NCI-H146 (cell line): ENCODE measurements at regions not wholly inside any gene's neighbourhood (a gene's known extent, or its start where the extent isn't known, plus 50 kb on each side); places are given as distances from the start of the nearest gene placed in this dataset.
A peak's percentile ranks its signal among the peaks of the same experiment; 100 is the strongest.

Experiments
- DNase-seq: peaks from one replicate; lab custom pipeline; 2025; lab: John Stamatoyannopoulos, UW

DNA sequence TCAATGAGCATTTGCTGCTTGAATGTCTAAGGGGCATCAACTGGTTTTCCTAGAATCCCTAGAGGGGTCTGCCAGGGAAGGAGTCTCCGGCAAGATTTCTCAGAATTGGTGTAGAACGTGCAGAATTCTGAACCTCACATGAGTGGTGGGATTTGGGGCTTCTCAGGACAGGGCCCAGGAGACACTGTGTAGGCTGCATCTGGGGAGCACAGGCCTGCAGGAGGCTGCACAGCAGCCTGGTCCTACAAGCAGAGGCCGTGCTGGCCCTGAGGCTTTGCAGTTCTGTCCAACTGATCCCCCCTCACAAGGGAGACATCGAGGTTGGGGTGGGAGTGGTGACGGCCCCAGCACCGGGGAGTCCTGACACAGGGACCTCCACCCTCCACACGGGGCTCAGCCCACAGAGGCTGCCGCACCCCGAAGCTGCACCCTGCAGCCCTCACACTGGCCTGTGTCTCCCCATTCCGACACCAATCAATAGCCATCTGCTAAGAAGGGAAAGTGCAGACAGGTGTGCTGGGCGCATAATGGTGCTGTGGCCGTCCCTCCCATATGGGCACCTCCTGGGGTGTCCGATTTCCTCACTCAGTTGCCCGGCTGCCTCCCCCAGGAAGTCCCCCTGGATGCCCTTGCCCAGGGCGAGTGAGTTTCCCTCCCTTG lies 688.1 kb downstream of the BRD1 start:
- DNase-seq = peak; percentile 35

DNA sequence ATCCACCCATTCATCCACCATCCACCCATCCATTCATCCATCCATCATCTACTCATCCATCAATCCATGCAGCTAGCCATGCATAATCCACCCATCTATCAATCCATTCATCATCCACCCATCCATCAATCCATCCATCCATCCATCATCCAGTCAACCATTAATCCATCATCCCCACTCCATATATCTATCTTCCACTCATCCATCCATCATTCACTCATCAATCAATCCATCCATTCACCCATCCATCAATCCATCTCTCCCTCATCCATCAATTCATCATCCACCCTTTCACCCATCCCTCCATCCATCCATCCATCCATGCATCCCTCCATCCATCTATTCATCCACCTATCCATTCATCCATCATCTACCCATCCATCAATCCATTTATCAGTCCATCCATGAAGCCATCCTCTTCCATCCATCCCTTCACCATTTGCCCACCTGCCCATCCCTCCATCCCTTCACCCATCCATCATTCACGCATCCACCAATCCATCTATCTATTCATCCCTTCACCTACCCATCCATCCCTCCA lies 689.4 kb downstream of the BRD1 start:
- no peak for DNase-seq

DNA sequence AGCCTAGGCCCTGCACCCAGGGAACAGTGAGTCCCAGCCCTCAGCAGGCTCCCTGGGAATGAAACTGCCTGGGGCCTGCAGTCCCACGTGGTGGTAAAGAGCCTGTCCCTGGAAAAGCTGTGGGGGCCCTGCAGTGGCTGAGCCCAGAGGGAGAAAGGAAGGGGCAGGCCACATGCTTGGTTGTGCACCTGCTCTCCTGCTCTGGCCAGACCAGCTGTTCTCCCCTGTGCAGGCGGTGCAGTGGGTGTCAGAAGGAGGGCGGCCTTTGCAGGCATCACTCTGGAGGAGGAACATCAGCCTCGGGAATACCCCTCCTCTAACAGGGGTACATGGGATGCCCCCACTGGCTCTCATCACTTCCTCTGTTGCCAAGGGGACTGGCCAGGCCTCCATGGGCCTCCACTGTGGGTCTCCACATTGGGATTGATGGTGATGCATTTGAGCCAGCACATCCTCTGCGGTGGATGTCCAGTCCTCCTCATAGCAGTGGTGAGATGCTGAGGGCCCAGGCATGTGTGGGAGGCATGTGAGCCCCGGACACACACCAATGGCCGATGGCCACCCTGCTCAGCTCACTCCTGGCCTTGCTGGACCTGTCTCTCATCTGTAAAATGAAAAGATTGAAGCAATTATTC lies 690.4 kb downstream of the BRD1 start:
- peak; percentile 78 for DNase-seq

DNA sequence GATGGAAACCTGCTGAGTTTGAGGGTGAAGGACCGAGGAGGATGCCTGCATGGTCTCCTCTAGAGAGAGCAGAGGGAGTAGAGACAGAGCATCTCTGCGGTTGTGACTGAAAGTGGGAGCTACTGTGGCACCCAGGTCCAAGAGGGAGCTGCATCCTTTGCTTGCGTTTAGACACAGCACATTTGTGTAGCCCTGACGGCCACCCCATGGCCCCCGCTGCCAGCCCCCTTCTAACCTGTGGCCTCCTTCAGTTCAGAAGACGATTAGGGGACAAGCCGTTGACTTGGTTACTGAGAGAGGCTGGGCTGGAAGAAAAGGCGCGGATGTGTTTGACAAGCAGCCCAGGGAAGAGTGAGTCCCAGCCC lies 690.9 kb downstream of the BRD1 start:
- DNase-seq = no peak

DNA sequence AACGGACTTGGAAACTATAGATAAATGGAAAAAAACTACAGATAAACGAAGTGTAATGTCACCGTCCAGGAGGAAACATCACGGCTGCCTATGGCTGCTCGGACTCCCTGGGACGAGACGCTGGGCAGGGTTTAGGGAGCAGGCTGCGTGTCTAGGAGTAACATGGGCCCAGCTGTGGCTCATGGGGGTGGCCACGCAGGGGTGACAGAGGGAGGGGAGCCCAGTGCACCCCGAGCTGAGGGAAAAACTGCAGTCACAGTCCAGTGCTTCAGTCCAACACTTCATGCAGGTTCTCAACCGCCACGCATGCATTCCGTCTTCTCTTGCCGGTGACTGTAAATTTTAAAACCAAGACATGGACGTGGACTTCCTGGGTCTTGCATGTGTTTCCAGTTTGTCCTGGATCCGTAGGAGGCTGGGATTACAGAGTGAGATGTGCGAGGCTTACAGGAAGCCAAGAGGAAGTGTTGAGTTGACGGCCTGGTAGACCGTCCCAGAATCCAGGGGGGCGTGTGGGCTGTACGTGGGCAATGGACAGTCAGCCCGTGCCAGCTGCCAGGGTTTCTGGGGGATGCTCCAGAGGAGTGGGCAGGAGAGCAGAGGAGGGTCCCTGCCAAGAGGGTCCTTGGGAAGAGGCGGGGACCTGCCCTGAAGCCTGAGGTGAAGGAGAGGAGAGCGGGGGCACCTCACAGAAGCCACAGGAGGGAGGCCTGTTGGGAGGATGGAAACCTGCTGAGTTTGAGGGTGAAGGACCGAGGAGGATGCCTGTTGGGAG lies 691.4 kb downstream of the BRD1 start:
- DNase-seq = no peak

DNA sequence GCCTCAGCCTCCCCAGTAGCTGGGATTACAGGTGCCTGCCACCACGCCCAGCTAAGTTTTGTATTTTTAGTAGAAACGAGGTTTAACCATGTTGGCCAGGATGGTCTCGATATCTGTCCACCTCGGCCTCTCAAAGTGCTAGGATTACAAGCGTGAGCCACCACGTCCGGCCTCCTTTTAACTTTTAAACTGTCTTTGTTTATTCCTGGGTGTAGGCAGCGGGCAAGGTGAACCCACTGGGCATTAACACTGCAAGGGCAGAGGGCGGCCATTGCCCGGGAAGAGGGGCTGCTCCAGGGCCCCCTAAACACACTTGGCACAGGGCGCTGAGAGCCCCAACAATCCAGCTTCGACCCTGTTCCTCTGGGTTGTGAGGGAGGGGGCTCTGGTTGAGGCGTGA lies 693.6 kb downstream of the BRD1 start:
- DNase-seq = no peak

DNA sequence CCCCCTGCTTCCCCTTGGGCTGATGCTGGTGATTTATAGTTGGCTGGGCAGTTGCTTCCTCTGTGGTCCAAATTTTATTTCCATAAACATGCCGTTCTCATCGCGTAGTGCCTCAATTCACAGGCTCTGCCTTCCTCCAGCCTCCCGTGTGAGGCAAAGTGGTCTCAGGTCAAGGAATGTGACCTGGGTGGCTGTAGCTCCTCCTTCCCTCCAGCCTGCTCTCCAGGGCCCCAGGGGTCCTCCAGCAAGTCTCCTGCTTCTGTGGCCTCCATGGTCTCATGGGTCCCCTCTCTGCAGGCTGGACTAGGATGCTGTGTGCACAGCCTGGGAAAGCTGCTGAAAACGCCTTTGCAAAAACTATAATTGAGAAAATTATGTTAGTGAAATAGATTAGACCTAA lies 694.1 kb downstream of the BRD1 start:
- no peak for DNase-seq

DNA sequence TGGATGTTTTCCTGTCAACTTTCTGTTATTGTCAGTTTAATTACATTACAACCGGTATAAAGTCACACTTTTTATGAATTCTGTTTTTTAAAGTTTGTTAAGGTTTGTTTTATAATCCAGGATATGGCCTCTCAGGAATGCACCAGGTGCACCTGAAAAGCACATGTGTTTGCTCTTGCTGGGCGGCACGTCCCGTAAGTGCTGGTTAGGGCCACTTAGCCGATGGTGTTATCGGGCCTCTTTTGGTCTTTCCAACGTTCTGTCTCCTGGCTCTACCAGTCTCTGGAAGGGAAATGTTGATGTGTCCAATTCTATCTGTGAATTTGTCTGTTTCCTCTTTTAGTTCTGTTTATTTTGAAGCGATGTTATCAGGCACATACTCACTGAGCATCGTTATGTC lies 695.7 kb downstream of the BRD1 start:
- DNase-seq = peak; percentile 30

DNA sequence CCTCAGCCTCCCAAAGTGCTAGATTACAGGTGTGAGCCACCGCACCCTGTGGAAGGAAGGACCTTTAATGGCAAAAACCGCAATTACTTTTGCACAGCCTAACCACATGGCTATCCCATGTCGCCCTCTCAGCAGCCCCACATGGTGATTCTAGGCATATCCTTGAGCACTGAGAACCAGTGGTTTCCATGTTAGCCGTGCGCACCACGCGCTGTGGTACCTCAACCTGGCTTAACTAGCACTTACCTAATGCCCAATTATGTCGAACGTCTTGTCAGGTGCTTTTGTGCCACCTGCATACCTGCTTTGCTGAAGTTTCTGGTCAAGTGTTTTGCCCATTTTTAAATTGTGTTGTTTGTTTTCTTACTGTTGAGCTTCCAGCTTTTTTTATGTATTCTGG lies 697.9 kb downstream of the BRD1 start:
- DNase-seq = no peak

DNA sequence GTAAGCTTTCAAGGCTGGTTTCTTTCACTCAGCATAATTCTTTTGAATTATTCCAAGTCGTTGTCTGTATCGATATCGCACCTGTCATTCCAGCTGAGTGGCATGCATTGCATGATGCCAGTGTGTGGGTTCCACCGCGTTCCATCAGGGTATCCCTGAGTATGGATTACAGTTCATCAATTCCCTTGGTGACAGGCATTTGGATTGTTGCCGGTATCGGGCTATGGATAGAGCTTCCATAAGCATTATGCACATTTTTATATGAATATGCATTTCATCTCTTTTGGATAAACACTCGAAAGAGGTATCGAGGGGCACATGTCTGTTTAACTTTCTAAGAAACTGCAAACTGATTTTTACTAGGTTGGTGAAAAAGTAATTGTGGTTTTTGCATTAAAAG lies 698.8 kb downstream of the BRD1 start:
- DNase-seq = no peak

DNA sequence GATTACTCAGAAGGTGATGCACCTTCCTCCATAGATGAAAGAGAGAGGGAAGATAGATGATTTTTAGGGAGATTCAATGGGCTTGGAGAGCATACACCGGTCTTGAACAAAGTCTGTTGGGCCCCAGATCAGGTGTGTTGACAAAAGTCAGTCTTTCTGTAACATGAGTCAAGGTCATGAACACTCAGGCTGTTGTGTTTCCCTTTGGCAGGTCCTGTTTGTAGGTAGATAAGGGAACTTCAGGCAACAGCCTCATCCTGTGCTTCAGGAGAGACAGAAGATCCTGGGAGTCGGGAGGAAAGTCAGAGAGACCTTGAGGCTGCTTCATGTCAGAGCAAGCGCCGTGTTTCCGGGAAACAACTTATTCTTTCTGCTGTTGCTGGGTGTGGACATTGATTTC lies 703.1 kb downstream of the BRD1 start:
- no peak for DNase-seq

DNA sequence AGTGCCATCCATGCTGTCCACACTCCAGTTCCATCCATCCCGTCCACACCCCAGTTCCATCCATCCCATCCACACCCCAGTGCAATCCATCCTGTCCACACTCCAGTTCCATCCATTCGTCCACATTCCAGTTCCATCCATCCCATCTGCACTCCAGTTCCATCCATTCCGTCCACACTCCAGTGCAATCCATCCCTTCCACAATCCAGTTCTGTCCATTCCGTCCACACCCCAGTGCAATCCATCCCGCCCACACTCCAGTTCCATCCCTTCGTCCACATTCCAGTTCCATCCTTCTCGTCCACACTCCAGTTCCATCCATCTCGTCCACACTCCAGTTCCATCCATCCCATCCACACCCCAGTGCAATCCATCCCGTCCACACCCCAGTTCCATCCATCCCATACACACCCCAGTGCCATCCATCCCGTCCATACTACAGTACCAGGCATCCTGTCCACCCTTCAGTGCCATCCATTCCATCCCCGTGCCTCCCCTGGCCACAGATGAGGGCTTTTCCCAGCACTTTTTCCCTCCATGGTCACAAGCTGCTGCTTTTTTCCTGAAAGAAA lies 704.0 kb downstream of the BRD1 start:
- no peak for DNase-seq

DNA sequence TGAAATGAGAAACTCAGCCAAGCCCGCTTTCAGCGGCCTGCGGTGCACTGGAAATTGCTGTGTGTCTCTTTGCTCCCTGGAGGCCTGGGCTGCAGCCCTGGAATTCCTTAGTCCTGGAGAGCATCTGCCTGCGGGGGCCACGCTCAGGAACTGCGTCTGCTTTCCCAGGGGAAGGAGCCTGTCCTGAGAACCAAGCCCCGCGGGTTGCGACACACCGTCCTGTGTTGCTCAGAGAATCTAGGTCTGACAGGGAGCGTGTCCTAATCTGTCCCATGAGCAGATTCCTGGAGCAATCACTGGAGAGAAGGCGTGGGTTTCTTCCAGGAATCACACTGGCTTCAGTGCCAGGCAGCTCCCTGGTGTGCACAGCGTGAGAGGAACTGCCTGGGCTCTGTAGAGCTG lies 708.1 kb downstream of the BRD1 start:
- DNase-seq = no peak

DNA sequence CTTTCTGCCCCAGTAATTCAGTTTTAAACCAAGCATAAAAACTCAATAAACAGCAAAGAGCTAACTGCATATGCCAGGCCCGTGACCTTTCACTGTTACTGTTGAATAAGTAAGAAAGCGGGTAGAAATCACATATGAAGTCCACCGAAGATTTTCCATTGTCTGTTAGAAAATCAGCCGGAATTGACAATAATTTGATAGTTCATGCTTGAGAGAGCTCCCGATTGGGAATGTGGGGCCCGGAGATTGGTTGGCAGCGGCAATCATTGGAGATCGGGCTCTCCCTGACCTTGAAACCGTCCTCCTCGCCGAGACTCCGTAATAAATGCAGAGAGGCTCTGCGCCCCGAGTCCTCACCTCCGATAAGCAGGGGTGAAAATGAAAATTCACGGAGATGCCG lies 709.6 kb downstream of the BRD1 start:
- DNase-seq = no peak

DNA sequence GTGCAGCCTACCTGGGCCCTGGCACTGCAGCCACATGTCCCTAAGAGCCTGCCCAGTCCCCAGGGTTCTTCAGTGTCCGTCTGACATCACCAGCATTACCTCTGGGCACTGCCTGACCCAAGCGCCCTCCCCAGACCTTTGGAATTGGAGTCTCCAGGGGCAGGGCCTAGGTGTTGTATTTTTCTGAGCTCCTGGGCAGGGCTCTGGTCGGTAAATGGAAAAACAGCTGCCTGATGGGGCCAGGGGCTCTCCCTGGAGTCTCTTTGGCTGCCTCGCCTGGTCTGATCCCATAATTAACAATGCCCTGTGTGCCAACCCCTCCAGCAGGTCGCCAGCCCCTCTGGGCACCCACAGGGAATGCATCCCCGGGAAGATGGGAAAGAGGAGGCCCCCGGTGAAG lies 710.2 kb downstream of the BRD1 start:
- DNase-seq = no peak

DNA sequence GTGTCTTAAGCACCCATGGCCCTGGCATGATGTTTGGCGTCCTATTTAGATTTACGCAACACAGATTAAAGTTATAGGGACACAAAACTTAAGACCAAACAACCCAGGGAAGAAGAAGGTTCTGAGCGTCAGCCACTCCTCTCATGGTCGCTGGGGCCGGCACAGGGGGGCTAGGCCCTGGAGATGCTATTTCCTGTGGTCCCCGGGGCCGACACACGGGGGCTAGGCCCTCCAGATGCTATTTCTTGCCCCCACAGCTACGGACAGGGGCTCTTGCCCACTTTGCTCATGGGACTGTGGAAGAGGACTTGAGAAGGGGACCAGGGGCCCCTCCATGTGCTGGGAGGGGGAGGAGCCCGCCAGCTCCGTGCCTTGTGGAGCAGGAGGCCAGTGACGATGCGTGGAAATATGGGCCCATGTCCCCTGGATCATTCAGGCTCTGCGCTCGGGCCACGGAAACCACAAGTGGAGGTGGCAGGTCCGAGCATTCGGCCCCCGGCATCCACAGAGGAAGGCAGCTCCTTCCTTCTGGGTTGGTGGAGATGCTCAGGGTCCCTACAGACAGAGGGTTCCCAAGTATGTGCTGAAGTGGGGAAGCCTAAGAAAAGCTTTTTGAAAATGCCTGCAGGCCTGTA lies 711.1 kb downstream of the BRD1 start:
- DNase-seq = no peak

DNA sequence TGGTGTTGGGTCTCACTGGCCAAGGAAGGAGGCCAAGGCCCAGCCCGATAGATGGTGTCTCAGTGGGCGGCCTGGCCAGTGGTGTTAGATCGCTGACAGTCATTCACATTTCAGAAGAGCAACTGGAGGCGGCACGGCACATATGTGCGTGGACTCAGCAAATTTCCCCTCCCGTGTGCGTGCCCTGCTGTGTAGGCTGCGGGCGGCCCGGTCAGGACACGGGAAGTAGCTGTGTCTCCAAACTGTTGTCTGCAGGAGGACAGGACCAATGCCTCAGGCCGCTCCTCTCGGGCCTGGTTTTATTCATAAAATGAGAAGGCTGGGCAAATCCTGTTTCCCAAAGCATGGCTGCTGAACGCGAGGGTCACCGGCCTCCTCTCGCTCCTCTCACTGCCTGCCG lies 711.7 kb downstream of the BRD1 start:
- no peak for DNase-seq

DNA sequence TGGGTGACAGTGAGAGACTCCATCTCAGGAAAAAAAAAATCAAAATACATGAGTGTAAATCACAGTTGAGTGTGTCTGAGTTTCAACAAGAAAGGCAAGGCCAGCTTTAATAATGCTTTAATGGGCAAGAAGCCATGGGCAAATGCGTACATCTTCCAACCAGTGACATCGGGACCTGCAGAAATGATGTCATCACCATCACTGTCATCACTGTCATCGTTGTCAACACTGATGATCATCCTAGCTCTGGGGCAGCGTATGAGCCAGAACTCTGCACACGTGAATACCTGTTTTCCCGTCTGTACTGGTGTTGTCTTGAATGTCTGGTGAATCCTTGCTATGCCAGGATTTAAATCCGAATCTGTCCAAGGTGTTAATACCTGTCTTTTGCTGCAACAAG lies 712.5 kb downstream of the BRD1 start:
- no peak for DNase-seq

DNA sequence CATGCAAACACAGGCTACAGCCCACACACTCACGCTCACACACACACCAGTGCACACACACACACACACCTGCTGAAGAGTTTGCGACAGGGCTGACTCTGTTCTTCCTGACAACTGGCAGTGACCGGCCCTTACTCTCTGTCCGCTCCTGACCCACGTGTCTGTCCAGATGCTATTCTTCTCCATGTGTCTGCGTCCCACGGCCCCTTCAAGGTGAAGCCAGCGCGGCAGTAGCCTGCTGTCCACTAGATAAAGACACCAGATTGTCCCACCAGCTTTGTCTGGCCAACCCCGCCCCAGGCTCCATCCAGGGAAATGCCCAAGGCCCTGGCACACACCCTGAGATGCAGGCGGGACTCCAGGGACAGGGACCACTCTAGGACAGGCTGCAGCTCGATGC lies 713.9 kb downstream of the BRD1 start:
- no peak for DNase-seq

DNA sequence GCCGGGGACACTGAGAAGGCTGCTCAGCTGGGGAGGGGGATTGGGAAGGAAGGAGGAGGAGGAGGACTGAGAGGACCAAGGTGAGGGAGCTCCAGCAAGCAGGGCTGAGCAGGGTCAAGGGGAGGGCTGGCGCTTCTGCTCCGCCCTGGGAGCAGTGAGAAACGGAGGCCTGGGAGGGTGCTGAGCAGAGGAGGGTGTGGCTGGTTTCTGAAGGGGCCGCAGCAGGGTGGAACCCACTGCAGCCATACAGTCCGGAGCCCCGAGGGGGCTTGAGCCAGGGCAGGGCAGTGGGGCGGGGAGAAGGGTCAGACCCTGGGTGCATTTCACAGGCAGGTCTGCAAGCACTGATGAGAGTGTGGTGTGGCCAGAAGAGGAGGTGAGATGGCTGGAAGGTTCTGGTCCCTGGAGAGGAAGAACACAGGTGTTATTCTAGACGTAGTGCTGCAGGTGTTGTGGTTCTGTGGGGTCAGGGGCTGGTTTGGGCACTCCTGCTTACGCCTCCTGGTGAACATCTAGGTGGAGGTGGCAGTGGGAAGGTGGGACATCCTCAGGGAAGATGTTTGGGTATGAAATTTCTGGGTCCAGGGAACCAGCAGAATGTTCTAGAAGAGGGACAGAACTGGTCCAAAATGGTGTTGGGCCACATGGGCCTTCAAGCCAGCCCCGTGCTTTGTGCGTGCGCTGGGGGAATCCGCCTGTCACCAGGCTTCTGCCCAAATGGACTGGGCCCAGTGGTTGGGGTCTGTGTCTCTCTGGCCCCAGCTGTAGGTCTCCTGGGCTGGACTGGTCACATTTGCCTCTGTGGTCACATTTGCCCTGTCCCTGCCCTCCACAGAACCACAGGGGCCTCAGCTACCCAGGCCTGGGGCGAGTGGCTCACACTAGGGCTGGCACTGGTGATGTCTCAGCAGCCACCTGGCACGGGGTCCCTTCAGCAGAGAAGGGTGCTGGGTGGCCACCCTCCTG lies 714.7 kb downstream of the BRD1 start:
- no peak for DNase-seq

DNA sequence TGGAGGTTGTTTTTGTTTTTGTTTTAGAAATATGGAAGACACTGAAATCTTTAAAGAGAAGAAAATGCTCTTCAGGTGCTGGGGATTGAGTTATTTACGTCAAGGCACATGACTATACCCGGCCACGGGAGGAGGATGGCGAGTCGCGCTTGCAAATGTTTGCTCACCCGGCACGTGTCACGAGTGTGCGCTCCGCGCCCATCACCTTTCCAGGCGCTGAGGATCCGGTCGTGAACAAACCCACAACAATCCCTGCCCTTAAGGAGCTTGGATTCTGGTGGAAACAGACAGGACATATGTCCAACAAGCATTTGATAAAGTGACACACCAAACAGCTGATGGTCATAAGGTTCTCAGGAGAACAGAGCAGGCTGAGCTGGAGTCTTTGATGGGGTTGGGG lies 715.5 kb downstream of the BRD1 start:
- DNase-seq = no peak
